Lower leg skin (tissue), 4 donors: ENCODE measurements at regions not wholly inside any gene's neighbourhood (a gene's known extent, or its start where the extent isn't known, plus 50 kb on each side); places are given as distances from the start of the nearest gene placed in this dataset.

Source experiments
- DNase-seq, 2 donors: peaks; one replicate each; pipeline ENCODE4 v3.0.0-alpha.2; 2019; ENCODE audit warnings: low spot score in 2 of 2
- H3K4me3 ChIP-seq: fragments of 200-600 bp; sonication (generic); 2 replicates; pipeline ENCODE4 v1.5.1; 2017; ENCODE audit warnings: mild to moderate bottlenecking, low read depth; ENCODE audit not compliant: poor library complexity, severe bottlenecking
- POLR2A ChIP-seq, 2 donors: fragments of 450-650 bp; IDR thresholded peaks; one replicate each; pipeline ENCODE4 v1.6.1; 2016 to 2017; ENCODE audit warnings: antibody characterized with exemption in 2 of 2, mild to moderate bottlenecking in 1 of 2, moderate library complexity in 1 of 2
- WGBS, 2 donors: methylation state at CpG; one replicate each; pipeline ENCODE4 v1.1.5; 2018; 5-methylcytosine and 5-hydroxymethylcytosine counted together
- intact Hi-C: fragments of 100-400 bp; cut with DNase I; formaldehyde crosslinking; loops from one replicate; pipeline ENCODE4 v1.15.0; 2023; ENCODE audit warnings: low total_unique reads
- TF ChIP-seq, protein P1 (sequence below), 3 donors: fragments of 450-650 bp; IDR thresholded peaks; one replicate each; pipeline ENCODE4 v1.5.1; 2016; ENCODE audit warnings: antibody characterized with exemption in 3 of 3, mild to moderate bottlenecking in 3 of 3, moderate library complexity in 2 of 3

DNA sequence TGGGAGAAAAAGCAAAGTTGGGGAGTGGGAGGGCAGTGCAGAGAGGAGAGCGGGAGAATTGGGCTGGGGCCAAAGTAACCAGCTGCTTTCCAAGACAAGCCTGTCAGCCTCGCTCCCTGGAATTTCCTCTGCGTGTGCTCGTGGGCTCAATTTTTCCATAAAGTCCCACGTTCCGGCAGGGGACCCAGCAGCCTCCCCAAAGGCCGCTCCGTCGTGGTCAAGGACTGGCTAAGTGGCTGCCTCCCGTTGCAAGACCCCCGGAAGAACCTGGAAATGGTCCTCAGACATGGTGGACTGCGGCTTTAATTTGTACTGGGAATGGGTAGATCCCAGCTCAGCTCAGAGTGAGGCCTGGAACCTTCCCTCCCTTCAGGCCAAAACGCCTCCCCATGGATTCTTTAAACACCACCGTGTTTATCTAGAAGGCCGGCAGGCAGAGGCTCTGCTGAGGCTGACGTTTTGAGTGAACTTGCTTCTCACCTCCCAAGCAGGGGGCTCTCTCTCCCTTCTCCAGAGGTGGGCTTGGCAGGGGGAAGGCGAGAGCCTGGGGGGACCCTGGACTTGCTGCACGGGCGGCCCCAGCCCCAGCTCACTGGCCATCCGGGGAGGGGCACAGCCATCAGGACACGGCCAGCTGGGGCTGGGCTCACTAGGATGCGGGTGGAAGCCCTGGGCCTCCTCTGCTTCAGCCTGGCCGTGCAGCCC is 190.0 kb downstream of the C16orf95 start:
- peak in 1 of 2 donors; percentile 37 for DNase-seq
- TF ChIP-seq POLR2A (IDR thresholded peaks at IDR 0.05), result no peak
- TF ChIP-seq, protein P1, sequence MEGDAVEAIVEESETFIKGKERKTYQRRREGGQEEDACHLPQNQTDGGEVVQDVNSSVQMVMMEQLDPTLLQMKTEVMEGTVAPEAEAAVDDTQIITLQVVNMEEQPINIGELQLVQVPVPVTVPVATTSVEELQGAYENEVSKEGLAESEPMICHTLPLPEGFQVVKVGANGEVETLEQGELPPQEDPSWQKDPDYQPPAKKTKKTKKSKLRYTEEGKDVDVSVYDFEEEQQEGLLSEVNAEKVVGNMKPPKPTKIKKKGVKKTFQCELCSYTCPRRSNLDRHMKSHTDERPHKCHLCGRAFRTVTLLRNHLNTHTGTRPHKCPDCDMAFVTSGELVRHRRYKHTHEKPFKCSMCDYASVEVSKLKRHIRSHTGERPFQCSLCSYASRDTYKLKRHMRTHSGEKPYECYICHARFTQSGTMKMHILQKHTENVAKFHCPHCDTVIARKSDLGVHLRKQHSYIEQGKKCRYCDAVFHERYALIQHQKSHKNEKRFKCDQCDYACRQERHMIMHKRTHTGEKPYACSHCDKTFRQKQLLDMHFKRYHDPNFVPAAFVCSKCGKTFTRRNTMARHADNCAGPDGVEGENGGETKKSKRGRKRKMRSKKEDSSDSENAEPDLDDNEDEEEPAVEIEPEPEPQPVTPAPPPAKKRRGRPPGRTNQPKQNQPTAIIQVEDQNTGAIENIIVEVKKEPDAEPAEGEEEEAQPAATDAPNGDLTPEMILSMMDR (IDR thresholded peaks at IDR 0.05), result no peak
- H3K4me3 ChIP-seq, result no peak overlapping the region
- 22 to 30% methylated on average over 17 to 20 of the region's 23 CpGs for whole genome bisulfite sequencing, 2 donors
- intact Hi-C loops, result loop anchor here (5.0 kb wide), 1 partner anchor 1810 kb away; no protein-coding TSS in a partner anchor

DNA sequence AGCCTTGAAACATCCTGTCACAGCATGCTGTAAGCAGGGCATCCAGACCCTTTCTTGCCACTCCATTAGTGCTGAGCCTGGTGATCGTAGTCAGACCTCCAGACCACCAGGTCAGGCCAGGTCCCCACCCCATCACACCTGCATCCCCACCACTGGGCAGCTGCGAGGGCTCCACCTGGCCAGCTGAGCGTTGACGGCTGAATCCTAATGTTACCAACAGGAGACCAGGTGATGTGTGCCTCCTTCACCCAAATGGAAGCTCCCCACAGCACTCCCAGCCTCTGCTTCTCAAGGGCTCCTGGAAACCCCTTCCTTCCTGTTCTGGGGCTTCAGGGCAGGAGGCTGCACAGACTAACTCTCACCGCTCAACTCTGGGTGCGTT is 189.4 kb downstream of the C16orf95 start:
- no peak for DNase-seq
- intact Hi-C loops, result loop anchor here (5.0 kb wide), 1 partner anchor 1810 kb away; no protein-coding TSS in a partner anchor
- no peak for TF ChIP-seq POLR2A (IDR thresholded peaks at IDR 0.05)
- TF ChIP-seq, protein P1 (IDR thresholded peaks at IDR 0.05), result no peak
- WGBS, 2 donors, result 95 to 99% methylated on average over 6 of the region's 6 CpGs
- no peak overlapping the region for H3K4me3 ChIP-seq

DNA sequence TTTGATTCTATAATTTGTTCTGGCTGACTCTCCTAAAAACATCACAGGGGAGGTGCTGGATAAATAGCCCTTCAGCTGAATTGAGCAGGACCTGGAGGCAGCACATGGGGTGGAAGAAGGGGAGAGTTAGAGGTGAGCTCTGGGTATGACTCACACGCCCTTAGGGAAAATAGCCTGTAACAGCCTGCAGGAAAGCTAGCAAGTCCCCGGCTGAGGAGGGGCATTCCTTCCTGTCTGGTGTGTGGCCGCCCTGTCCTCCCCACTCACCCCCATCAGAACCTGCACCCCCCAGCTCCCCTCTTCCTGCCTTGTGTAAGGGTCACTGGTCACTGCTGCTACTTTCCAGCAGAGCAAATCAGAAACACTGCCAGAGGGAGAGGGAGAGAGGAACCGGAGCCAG is 187.4 kb downstream of the C16orf95 start:
- WGBS, 2 donors, result 64 to 67% methylated on average over 4 of the region's 4 CpGs
- intact Hi-C loops, result loop anchor here (5.0 kb wide), 1 partner anchor 1808 kb away; no protein-coding TSS in a partner anchor
- no peak for DNase-seq
- H3K4me3 ChIP-seq, result no peak overlapping the region
- TF ChIP-seq POLR2A (IDR thresholded peaks at IDR 0.05), result no peak
- TF ChIP-seq, protein P1 (IDR thresholded peaks at IDR 0.05), result no peak

DNA sequence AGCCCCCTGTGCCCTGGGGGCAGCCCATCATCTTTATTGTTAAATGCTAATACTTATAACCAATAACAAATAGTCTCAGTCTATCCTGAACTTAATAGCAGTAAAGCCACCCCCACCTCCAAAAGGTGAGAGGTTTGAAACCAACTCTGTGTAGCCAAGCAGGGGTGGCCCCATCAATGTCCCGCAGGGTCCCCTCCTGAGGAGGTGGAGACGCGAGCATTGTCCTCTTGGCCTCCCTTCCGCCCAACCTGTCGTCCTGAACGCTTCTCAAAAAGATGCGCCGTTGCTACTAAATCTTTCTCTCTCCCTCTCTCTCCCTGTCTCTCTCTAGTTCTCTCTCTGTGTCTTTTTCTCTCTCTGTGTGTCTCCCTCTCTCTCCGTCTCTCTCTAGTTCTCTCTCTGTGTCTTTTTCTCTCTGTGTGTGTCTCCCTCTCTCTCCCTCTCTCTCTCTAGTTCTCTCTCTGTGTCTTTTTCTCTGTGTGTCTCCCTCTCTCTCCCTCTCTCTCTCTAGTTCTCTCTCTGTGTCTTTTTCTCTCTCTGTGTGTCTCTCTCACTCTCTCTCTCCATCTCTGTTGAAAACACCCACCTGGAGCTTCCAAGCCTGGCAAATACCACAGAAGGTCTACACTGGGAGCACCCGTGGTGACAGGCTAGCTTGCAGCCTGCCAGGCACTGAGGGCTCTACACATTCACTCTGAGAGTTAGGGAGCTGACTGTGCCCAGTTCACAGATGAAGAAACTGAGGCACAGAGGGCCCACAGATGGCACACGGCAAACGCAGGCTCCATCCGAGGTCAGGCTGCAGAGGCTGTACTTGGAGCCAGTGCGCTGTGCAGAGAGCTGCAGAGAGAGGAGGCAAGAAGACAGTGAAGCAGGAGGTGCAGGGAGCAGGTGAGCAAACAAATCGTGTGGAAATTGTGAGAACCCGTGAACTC is 185.9 kb downstream of the C16orf95 start:
- WGBS, 2 donors, result 80% methylated on average over 16 of the region's 16 CpGs
- no peak overlapping the region for H3K4me3 ChIP-seq
- DNase-seq, result no peak
- TF ChIP-seq, protein P1 (IDR thresholded peaks at IDR 0.05), result no peak
- intact Hi-C loops, result no loop called here

DNA sequence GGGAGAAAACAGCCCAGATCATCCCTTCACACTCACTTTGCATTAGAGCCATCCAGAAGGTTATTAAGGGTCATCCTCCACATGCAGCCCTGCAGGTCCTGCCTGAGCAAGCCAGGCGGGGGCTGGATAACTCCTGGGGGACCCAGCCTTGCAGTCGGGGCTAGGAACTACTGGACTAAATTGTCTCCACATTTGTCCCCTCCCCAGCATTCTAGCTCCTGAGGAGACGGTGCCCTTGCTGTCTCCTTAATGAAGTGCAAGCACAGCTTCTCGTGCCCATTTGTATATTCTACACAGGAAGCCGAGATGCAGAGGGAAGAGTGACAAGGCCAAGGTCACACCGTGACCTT is 185.2 kb downstream of the C16orf95 start:
- H3K4me3 ChIP-seq, result no peak overlapping the region
- TF ChIP-seq POLR2A (IDR thresholded peaks at IDR 0.05), result no peak
- intact Hi-C loops, result no loop called here
- DNase-seq, result no peak
- WGBS, 2 donors, result 64 to 71% methylated on average over 6 of the region's 6 CpGs

DNA sequence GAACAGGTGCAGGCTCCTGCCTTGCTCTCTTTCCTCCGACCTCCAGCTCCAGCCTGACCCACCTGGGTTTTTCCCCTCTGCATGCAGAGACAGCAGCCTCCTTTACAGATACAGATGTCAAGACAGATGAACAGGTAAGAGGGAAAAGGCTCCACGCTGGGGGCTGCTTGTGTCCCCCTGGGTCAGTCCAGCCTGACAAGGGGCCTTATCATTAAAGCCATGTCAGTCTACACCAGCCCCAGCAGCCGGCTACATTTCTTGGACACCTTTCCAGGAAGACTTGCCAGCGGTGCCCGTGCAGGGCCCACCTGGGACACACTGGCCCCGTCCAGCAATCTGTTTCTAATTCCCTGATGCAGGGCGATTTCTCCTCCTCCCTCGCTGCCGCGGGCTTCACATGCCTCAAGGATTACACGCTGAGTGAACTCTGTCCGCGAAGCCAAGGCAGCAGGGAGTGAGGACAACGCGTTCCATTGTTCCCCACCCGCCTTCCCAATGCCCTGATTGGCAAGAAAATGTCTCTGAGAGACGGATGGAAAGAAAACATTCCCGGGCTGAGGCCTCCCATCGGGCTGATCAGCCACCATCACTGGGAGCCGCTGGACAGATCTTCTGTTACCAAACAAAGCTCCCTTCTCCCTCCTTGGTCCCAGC is 184.7 kb downstream of the C16orf95 start:
- no peak for TF ChIP-seq POLR2A (IDR thresholded peaks at IDR 0.05)
- TF ChIP-seq, protein P1 (IDR thresholded peaks at IDR 0.05), result no peak
- H3K4me3 ChIP-seq, result no peak overlapping the region
- intact Hi-C loops, result no loop called here
- peak in 1 of 2 donors; percentile 28 for DNase-seq
- 39 to 50% methylated on average over 20 of the region's 20 CpGs for WGBS, 2 donors
